HCT116 (cell line): ENCODE measurements at regions not wholly inside any gene's neighbourhood (a gene's known extent, or its start where the extent isn't known, plus 50 kb on each side); places are given as distances from the start of the nearest gene placed in this dataset.

Source experiments
- ATAC-seq: fragments of 200-7000 bp; cut with Tn5 transposase; 2 replicates; pipeline ENCODE4 v1.9.1; 2020; ENCODE audit warnings: mild to moderate bottlenecking, moderate library complexity
- BruUV-seq: library from RNA; stranded (reverse); fragments of 400-500 nt; replicated peaks from 2 replicates; lab custom pipeline; 2021; lab: Mats Ljungman, UMichigan
- CTCF ChIA-PET: fragments of 300-600 bp; sonication (Branson Sonifier 250); formaldehyde crosslinking; loops from one replicate; lab custom pipeline; 2021; ENCODE audit warnings: antibody characterized with exemption; lab: Charles Lee
- POLR2A ChIA-PET: fragments of 300-600, 350-600 bp; sonication (Branson Sonifier 250); formaldehyde crosslinking; loops from one replicate; lab custom pipeline; 2021; ENCODE audit warnings: antibody characterized with exemption; lab: Charles Lee
- RAD21 ChIA-PET, 2 experiments: fragments of 300-600 bp; sonication (Branson Sonifier 250); formaldehyde crosslinking; loops; one replicate each; lab custom pipeline; 2023; ENCODE audit warnings: low total read pairs in 2 of 2; ENCODE audit not compliant: uncharacterized antibody in 2 of 2, unreplicated experiment in 2 of 2, low non-redundant PET in 1 of 2; lab: Charles Lee
- DNase-seq: peaks from one replicate; pipeline ENCODE4 v3.0.0-alpha.2; 2010; ENCODE audit warnings: low read depth, low spot score
- H2AFZ ChIP-seq: fragments of 200-600 bp; shearing (Covaris generic), sonication (generic); 2 replicates; pipeline ENCODE4 v1.6.1; 2017; ENCODE audit warnings: low read depth, mixed run types, mixed read lengths, antibody characterized with exemption, low read length; ENCODE audit not compliant: poor library complexity, severe bottlenecking
- H3K27ac ChIP-seq: 2 replicates; pipeline ENCODE4 v1.5.1; 2012; ENCODE audit warnings: low read depth, low read length
- H3K27me3 ChIP-seq: fragments of 200-600 bp; sonication (generic); 2 replicates; pipeline ENCODE4 v1.6.1; 2016; ENCODE audit warnings: mixed run types, low read length, mixed read lengths; ENCODE audit not compliant: insufficient read depth
- H3K36me3 ChIP-seq, 2 experiments: fragments of 200-500 bp in 1 of 2; fragments of 200-600 bp in 1 of 2; sonication (Bioruptor generic) in 1 of 2; sonication (generic) in 1 of 2; 2 replicates each; pipeline versions ENCODE4 v1.5.1 to v1.6.1; 2014 to 2016; ENCODE audit warnings: low read length in 2 of 2, inconsistent platforms in 1 of 2, mixed read lengths in 1 of 2, mixed run types in 1 of 2; ENCODE audit not compliant: insufficient read depth in 2 of 2, control insufficient read depth in 1 of 2
- H3K4me1 ChIP-seq, 2 experiments: fragments of 200-600 bp in 1 of 2; sonication (generic) in 1 of 2; 2 replicates each; pipeline versions ENCODE4 v1.5.1 to v1.6.1; 2012 to 2017; ENCODE audit warnings: low read length in 2 of 2, inconsistent platforms in 1 of 2, mild to moderate bottlenecking in 1 of 2, mixed read lengths in 1 of 2, mixed run types in 1 of 2, moderate library complexity in 1 of 2; ENCODE audit not compliant: insufficient read depth in 2 of 2, control insufficient read depth in 1 of 2
- H3K4me2 ChIP-seq: fragments of 200-600 bp; sonication (generic); 2 replicates; pipeline ENCODE4 v1.6.1; 2017; ENCODE audit warnings: mixed run types, low read length, mixed read lengths
- H3K4me3 ChIP-seq, 2 experiments: fragments of 200-600 bp in 1 of 2; sonication (generic) in 1 of 2; replicated peaks in 1 of 2; 2 replicates each; pipeline ENCODE4 v1.5.1; 2011 to 2016; ENCODE audit warnings: low read length in 2 of 2, control low read depth in 1 of 2, low read depth in 1 of 2, mild to moderate bottlenecking in 1 of 2, mixed read lengths in 1 of 2, mixed run types in 1 of 2
- H3K79me2 ChIP-seq: fragments of 200-600 bp; sonication (generic); 2 replicates; pipeline ENCODE4 v1.6.1; 2017; ENCODE audit warnings: mild to moderate bottlenecking, mixed run types, low read length, moderate library complexity, mixed read lengths; ENCODE audit not compliant: insufficient read depth
- H3K9ac ChIP-seq: fragments of 200-600 bp; sonication (generic); 2 replicates; pipeline ENCODE4 v1.6.1; 2016; ENCODE audit warnings: low read length, mixed read lengths
- H3K9me2 ChIP-seq: fragments of 200-600 bp; sonication (generic), shearing (Covaris generic); 2 replicates; pipeline ENCODE4 v1.6.1; 2017; ENCODE audit warnings: mixed run types, mild to moderate bottlenecking, moderate library complexity; ENCODE audit not compliant: insufficient read depth
- H3K9me3 ChIP-seq, 2 experiments: fragments of 200-500 bp in 1 of 2; fragments of 200-600 bp in 1 of 2; sonication (Bioruptor generic) in 1 of 2; sonication (generic) in 1 of 2; 2 replicates each; pipeline ENCODE4 v1.6.1; 2014 to 2017; ENCODE audit warnings: low read length in 2 of 2, mixed read lengths in 2 of 2, inconsistent platforms in 1 of 2, low read depth in 1 of 2, mild to moderate bottlenecking in 1 of 2, mixed run types in 1 of 2, moderate library complexity in 1 of 2; ENCODE audit not compliant: control insufficient read depth in 1 of 2, insufficient read depth in 1 of 2
- H4K20me1 ChIP-seq: fragments of 200-600 bp; sonication (generic), shearing (Covaris generic); 2 replicates; pipeline ENCODE4 v1.6.1; 2017; ENCODE audit warnings: mixed run types, mild to moderate bottlenecking, moderate library complexity; ENCODE audit not compliant: insufficient read depth
- CBX3 ChIP-seq: IDR thresholded peaks from 2 replicates; pipeline ENCODE4 v1.6.1; 2012; ENCODE audit warnings: low read depth
- CTCF ChIP-seq, 3 experiments: fragments of 200-600 bp in 1 of 3; sonication (generic) in 1 of 3; IDR thresholded peaks in 2 of 3; conservative IDR thresholded peaks in 1 of 3; 2 replicates each; pipeline ENCODE4 v1.5.1; 2012 to 2017; ENCODE audit warnings: low read depth in 2 of 3, low read length in 2 of 3, antibody characterized with exemption in 1 of 3, borderline replicate concordance in 1 of 3, control low read depth in 1 of 3, mild to moderate bottlenecking in 1 of 3, mixed read lengths in 1 of 3, mixed run types in 1 of 3, moderate library complexity in 1 of 3; ENCODE audit not compliant: insufficient read depth in 1 of 3
- EGR1 ChIP-seq: IDR thresholded peaks from 2 replicates; pipeline ENCODE4 v1.6.1; 2012; ENCODE audit warnings: low read depth
- ELF1 ChIP-seq: IDR thresholded peaks from 2 replicates; pipeline ENCODE4 v1.6.1; 2012; ENCODE audit warnings: low read depth, borderline replicate concordance
- EZH2phosphoT487 ChIP-seq: fragments of 200-600 bp; IDR thresholded peaks from 2 replicates; pipeline ENCODE4 v1.6.1; 2018; ENCODE audit warnings: antibody characterized with exemption, borderline replicate concordance
- JUND ChIP-seq: IDR thresholded peaks from 2 replicates; pipeline ENCODE4 v1.6.1; 2012
- MAX ChIP-seq: IDR thresholded peaks from 2 replicates; pipeline ENCODE4 v1.6.1; 2012
- SP1 ChIP-seq: IDR thresholded peaks from 2 replicates; pipeline ENCODE4 v1.6.1; 2012; ENCODE audit warnings: low read depth
- SRF ChIP-seq: IDR thresholded peaks from 2 replicates; pipeline ENCODE4 v1.6.1; 2012; ENCODE audit warnings: low read depth
- TCF7L2 ChIP-seq: IDR thresholded peaks from 2 replicates; pipeline ENCODE4 v1.7.0; 2011; ENCODE audit warnings: borderline replicate concordance, inconsistent platforms; ENCODE audit not compliant: insufficient read depth, insufficient read length; ENCODE audit errors: extremely low read depth
- ZFX ChIP-seq: fragments of 450-650 bp; IDR thresholded peaks from 2 replicates; pipeline ENCODE4 v1.6.1; 2017
- intact Hi-C: fragments of 100-400 bp; cut with micrococcal nuclease; formaldehyde crosslinking; loops from 2 replicates; pipeline ENCODE4 v1.10.0; 2022
- TF ChIP-seq, protein P1 (sequence below): IDR thresholded peaks from 2 replicates; pipeline ENCODE4 v1.6.1; 2011; ENCODE audit warnings: mild to moderate bottlenecking, low read length, moderate library complexity; ENCODE audit not compliant: insufficient replicate concordance; ENCODE audit errors: extremely low read depth
- TF ChIP-seq, protein P2 (sequence below): IDR thresholded peaks from 2 replicates; pipeline ENCODE4 v1.6.1; 2012

DNA sequence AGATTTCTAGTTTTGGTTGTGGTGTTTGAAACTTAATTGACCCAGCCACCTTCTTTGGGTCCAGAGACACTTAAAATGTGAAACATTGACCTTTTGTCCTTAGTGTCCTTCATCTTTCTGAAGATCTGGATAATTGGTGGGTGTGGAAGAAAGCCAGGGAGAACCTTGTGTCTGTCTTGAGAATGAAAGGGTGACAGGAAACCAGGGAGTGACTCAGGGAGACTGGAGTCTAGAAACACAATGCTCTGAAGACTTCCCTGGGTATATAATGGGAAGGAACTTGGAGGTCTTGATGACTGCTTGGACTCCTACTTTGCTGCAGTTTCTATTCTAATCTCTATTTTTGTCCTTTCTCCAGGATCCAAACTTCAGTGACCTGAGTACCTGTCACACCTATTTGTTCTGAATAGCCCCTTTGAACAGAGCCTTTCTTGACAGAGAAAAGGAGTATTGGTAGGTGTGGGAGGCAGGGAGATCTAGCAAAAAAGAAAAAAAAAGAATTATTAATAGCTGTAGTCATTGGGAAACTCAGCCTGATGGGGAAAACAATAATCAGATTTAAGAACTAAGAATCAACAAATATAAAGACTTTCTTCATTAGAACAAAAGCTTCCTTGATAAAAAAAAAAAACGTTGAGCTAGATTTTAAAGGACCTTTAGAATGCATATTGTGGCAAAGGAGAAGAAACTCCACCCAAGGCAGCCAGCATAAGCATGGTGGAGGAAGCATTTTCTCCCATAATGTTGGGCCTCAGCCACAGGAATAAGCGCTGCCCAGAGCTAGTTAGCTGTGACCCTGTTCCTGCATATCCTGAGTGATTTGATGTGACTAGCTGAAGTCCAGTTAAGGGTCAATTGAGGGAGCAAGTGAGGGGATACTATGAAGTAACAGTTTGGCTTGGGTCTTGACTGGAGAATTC, 77.9 kb upstream of the HOXC13 start:
- Histone ChIP-seq H2AFZ (no peak overlapping the region), H4K20me1 (no peaks in the 10 kb centered on the region), H3K9me3 (no peaks in the 10 kb centered on the region), H3K4me1 (peaks cover 0 to 11% of the 10 kb centered on the region in 2 experiments; a peak in 1 of 4 replicates), H3K4me3 (no peak overlapping the region), H3K4me2 (no peak overlapping the region), H3K27ac (no peak overlapping the region), H3K36me3 (no peaks in the 10 kb centered on the region), H3K79me2 (no peaks in the 10 kb centered on the region), H3K27me3 (no peaks in the 10 kb centered on the region), H3K9me2 (no peaks in the 10 kb centered on the region), H3K9ac (no peak overlapping the region)
- DNase-seq: no peak
- RAD21 ChIA-PET: no interaction called here
- intact Hi-C loops: no loop called here
- POLR2A ChIA-PET: interaction anchor here (0.9 kb wide), 1 partner anchor 9 kb away, joined by 4 read pairs; no protein-coding TSS in a partner anchor
- no TSS peak for BruUV-seq
- CTCF ChIA-PET: interaction anchor here (0.7 kb wide), 1 partner anchor 67 kb away, joined by 3 read pairs; no protein-coding TSS in a partner anchor
- TF ChIP-seq CTCF (IDR thresholded peaks at IDR 0.05 in 2 of 3, conservative IDR thresholded peaks at IDR 0.05 in 1 of 3; ENCODE audit: borderline replicate concordance in 1 of 3, insufficient read depth in 1 of 3, low read depth in 2 of 3, low read length in 2 of 3) (no peak), ELF1 (no peak), EZH2phosphoT487 (no peak), EGR1 (no peak), ZFX (no peak), SRF (no peak), MAX (no peak), TCF7L2 (no peak), JUND (no peak), SP1 (no peak), CBX3 (no peak)
- TF ChIP-seq, protein P1, sequence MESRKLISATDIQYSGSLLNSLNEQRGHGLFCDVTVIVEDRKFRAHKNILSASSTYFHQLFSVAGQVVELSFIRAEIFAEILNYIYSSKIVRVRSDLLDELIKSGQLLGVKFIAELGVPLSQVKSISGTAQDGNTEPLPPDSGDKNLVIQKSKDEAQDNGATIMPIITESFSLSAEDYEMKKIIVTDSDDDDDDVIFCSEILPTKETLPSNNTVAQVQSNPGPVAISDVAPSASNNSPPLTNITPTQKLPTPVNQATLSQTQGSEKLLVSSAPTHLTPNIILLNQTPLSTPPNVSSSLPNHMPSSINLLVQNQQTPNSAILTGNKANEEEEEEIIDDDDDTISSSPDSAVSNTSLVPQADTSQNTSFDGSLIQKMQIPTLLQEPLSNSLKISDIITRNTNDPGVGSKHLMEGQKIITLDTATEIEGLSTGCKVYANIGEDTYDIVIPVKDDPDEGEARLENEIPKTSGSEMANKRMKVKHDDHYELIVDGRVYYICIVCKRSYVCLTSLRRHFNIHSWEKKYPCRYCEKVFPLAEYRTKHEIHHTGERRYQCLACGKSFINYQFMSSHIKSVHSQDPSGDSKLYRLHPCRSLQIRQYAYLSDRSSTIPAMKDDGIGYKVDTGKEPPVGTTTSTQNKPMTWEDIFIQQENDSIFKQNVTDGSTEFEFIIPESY: no peak
- TF ChIP-seq, protein P2, sequence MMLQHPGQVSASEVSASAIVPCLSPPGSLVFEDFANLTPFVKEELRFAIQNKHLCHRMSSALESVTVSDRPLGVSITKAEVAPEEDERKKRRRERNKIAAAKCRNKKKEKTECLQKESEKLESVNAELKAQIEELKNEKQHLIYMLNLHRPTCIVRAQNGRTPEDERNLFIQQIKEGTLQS: no peak
- no peak for ATAC-seq
